Cardiac muscle cell (in vitro differentiated cells and primary cell): ENCODE measurements at regions not wholly inside any gene's neighbourhood (a gene's known extent, or its start where the extent isn't known, plus 50 kb on each side); places are given as distances from the start of the nearest gene placed in this dataset.

ENCODE experiments used
- DNase-seq, 2 donors: peaks; one replicate each; pipeline versions ENCODE4 v3.0.0 to v3.0.0-alpha.2; 2010 to 2017; ENCODE audit warnings: low read depth in 1 of 2, low spot score in 1 of 2
- H3K27ac ChIP-seq: fragments of 200-600 bp; sonication (generic); 2 replicates; pipeline ENCODE4 v1.5.1; 2016
- H3K27me3 ChIP-seq: fragments of 200-600 bp; sonication (generic); 2 replicates; pipeline ENCODE4 v1.6.0; 2016; ENCODE audit warnings: control low read depth
- H3K36me3 ChIP-seq: fragments of 200-600 bp; sonication (generic); 2 replicates; pipeline ENCODE4 v1.5.1; 2016; ENCODE audit warnings: control low read depth
- H3K4me1 ChIP-seq: fragments of 200-600 bp; sonication (generic); 2 replicates; pipeline ENCODE4 v1.8.1; 2017; ENCODE audit warnings: low read depth, mild to moderate bottlenecking, mixed run types
- H3K4me3 ChIP-seq: fragments of 200-600 bp; sonication (generic); 2 replicates; pipeline ENCODE4 v1.5.1; 2016; ENCODE audit warnings: mild to moderate bottlenecking
- H3K9me3 ChIP-seq: fragments of 200-600 bp; sonication (generic); 2 replicates; pipeline ENCODE4 v1.5.1; 2017; ENCODE audit warnings: low read depth, mild to moderate bottlenecking, control low read depth
- CTCF ChIP-seq: IDR thresholded peaks from 2 replicates; pipeline ENCODE4 v1.5.1; 2012; ENCODE audit warnings: low read depth, mild to moderate bottlenecking, low read length

- no peak for DNase-seq
- no peaks in the 10 kb centered on the region for H3K9me3 ChIP-seq
- no peaks in the 10 kb centered on the region for H3K36me3 ChIP-seq
- H3K27ac ChIP-seq = no peak overlapping the region
- H3K4me3 ChIP-seq = no peak overlapping the region
- no peak for TF ChIP-seq CTCF
- H3K4me1 ChIP-seq = no peaks in the 10 kb centered on the region
- H3K27me3 ChIP-seq = no peaks in the 10 kb centered on the region
These were observed 311.9 kb upstream of the PIK3R1 start for GRCh38 chr5:67903656-67904055.

GRCh38 chr5:67903121-67903520 is 312.4 kb upstream of the PIK3R1 start:
- no peak for DNase-seq
- H3K4me3 ChIP-seq = no peak overlapping the region
- H3K27ac ChIP-seq = no peak overlapping the region
- no peaks in the 10 kb centered on the region for H3K9me3 ChIP-seq
- no peaks in the 10 kb centered on the region for H3K36me3 ChIP-seq
- no peaks in the 10 kb centered on the region for H3K4me1 ChIP-seq
- TF ChIP-seq CTCF = no peak
- H3K27me3 ChIP-seq = no peaks in the 10 kb centered on the region

GRCh38 chr5:67902497-67902830 is 313.1 kb upstream of the PIK3R1 start:
- no peaks in the 10 kb centered on the region for H3K9me3 ChIP-seq
- no peaks in the 10 kb centered on the region for H3K36me3 ChIP-seq
- no peak for DNase-seq
- H3K4me1 ChIP-seq = no peaks in the 10 kb centered on the region
- H3K4me3 ChIP-seq = no peak overlapping the region
- H3K27me3 ChIP-seq = no peaks in the 10 kb centered on the region
- TF ChIP-seq CTCF = no peak
- H3K27ac ChIP-seq = no peak overlapping the region

DNA sequence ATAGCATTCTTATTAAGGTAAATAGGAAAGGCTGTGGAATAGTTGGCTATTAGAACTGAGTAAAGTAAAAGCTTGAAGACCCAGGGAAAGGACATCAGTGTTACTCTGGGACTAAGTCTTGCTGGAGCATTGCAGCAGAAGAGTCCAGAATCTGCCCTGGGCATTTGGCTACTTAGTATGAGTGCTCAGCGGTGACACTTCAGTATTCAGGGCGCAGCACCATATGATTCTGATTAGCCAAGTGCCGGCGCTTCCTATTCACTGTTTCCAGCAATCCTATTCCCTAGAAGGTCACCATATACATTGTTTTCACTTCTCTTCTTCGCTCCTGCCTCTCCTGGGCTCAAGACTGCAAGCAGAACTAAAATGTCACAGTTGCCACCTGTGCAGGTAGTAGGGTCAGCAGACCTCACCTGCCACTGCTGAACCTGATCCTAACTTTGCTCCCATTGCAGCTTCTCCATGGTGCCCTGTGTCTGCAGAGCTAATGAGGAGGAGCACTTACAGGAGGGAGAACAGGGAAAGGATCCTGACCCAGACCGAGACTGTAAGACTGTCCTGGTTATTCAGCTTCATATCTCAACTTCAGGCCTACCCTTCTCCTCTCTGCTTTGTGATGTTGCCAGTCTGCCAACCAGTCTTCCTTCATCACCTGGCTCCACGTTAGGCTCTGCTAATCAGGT is 313.6 kb upstream of the PIK3R1 start:
- Histone ChIP-seq H3K36me3 (no peaks in the 10 kb centered on the region), H3K4me1 (no peaks in the 10 kb centered on the region), H3K9me3 (no peaks in the 10 kb centered on the region), H3K27ac (no peak overlapping the region), H3K4me3 (no peak overlapping the region), H3K27me3 (no peaks in the 10 kb centered on the region)
- no peak for DNase-seq
- TF ChIP-seq CTCF = no peak

DNA sequence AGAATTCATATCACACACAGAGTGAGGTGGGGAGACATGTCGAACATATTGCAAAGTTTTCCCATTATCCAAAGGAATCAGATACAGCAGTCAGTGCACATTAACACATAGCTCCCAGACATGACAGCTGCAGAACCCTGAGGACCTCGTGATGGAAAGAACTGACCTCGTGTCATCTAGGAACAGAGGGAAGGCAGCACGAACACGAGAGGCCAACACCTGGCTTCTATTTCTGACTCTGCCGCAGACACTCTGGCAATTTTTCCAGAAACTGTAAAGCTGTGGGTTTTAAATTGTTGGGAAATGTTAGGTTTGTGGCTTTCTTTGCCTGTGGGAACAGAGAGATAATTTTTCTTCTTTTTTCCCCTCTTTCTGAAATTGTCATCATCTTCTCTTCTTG is 315.0 kb upstream of the PIK3R1 start:
- no peak for TF ChIP-seq CTCF
- H3K27me3 ChIP-seq = no peaks in the 10 kb centered on the region
- H3K36me3 ChIP-seq = no peaks in the 10 kb centered on the region
- no peak overlapping the region for H3K27ac ChIP-seq
- peak in 1 of 2 donors; percentile 49 for DNase-seq
- no peaks in the 10 kb centered on the region for H3K4me1 ChIP-seq
- no peak overlapping the region for H3K4me3 ChIP-seq
- no peaks in the 10 kb centered on the region for H3K9me3 ChIP-seq

- no peaks in the 10 kb centered on the region for H3K27me3 ChIP-seq
- no peaks in the 10 kb centered on the region for H3K36me3 ChIP-seq
- no peak for DNase-seq
- H3K27ac ChIP-seq = no peak overlapping the region
- no peak for TF ChIP-seq CTCF
- H3K4me3 ChIP-seq = no peak overlapping the region
- H3K9me3 ChIP-seq = no peaks in the 10 kb centered on the region
- no peaks in the 10 kb centered on the region for H3K4me1 ChIP-seq
These were observed 317.6 kb upstream of the PIK3R1 start for GRCh38 chr5:67897980-67898379.
